ENCODE measurements at regions not wholly inside any gene's neighbourhood (a gene's known extent, or its start where the extent isn't known, plus 50 kb on each side); places are given as distances from the start of the nearest gene placed in this dataset.
"Not testable (repeated sequence)": the region's sequence is repeated elsewhere in the genome, so short reads cannot be mapped to it uniquely, and the experiment has no call there.

DNA sequence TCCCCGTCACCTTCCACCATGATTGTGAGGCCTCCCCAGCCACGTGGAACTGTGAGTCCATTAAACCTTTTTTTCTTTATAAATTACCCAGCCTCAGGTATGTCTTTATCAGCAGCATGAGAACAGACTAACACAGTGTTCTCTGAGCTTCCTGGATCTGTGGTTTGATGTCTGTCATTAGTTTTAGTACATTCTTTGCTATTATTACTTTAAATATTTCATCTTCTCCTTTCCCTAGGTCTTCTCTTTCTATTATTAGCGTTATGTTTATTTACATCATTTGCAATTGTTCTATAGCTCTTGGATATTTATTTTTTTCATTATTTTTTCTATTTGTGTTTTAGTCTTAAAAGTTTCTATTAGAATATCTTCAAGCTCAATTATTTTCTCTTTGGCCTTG lies 1293.4 kb downstream of the GATA3 start:
- not testable (repeated sequence) for DNase-seq (ENCODE audit: low read depth, low spot score)

DNA sequence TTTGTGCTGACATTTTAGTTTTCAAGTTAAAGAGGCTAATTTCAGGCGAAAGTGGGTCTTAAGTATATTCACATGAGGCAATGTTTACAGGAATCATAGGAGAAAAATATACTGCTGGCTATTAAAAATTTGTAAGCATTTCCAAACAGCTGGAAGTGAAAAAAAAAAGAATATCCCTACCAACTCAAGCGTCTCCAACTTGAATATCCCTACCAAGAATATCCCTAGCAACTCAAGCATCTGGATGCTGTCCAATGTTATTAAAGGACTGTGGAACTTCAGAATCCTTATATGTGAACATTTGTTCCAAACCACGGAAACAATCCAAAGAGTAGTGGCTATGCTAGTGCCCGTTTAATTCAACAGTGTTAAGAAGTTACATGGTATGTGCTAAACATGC lies 1303.0 kb downstream of the GATA3 start:
- DNase-seq (ENCODE audit: low read depth, low spot score): no peak

DNA sequence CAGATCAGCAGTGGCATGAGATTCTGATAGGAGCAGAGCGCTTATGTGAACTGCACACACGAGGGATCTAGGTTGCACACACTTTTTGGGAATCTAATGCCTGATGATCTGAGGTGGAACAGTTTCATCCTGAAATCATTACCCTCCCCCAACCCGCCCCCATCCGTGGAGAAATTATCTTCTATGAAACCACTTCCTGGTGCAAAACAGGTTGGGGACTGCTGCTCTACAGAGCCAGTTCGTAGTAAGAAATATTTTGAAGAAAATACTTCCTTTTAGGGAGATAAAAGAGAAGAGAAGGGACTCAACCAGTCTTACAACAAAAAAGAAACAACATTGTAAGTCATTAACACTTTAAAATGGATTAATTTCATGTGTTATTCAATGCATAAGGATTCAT lies 1308.2 kb downstream of the GATA3 start:
- no peak for DNase-seq (ENCODE audit: low read depth, low spot score)

DNA sequence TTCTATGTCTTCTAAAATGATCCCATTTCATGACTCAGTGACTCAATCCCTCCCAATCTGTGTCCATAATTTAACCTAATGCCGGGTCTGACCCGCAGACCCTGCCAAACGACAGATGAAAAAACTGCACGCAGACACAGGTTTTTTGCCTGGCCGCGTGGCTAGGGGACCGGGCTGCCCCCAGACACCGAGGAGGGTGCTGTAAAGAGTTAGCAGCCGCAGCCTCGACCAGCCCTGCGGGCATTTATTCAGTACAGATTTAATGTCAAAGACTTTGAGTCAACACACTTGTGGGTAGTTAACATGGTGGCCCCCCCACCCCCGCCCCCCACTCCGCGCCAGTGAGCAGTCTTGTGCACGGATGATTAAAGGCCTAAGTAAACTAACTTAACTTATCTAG lies 1324.7 kb downstream of the GATA3 start:
- DNase-seq (ENCODE audit: low read depth, low spot score): no peak

DNA sequence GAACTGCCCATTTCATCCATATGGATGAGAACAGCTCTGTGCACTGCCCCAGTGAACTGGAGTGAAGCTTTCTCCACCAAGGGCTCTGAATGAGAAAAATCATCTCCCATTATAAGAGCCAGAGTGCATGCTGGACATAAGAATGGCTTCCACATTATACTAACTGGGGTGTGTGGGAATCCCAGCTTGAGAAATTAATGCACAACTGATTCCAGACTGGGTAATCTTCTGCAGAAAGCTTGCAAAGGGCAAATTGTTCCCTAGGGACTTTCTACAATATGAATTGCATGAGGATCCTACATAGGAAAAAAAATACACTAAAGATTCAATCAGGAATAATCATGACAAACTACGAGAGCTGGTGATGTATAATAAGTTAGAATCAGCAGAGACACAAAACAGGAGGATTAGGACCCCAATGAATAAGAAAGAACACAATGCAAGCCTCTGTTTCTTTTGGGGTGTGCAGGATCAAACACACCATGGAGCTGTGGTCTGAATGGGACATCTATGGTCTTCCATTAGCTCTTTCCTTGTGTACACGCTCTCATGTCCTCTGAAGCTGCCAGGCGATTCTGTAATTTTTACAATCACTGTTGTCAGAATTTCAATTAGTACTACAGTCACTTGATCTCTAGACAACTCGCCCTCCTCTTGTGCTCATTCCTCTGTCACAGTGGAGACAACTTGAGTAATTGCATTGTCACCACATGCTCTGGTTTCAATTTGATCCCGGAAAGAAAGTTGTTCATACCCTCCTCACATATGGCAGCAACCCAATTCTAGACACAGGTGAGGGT lies 1327.4 kb downstream of the GATA3 start:
- no peak for DNase-seq (ENCODE audit: low read depth, low spot score)

DNA sequence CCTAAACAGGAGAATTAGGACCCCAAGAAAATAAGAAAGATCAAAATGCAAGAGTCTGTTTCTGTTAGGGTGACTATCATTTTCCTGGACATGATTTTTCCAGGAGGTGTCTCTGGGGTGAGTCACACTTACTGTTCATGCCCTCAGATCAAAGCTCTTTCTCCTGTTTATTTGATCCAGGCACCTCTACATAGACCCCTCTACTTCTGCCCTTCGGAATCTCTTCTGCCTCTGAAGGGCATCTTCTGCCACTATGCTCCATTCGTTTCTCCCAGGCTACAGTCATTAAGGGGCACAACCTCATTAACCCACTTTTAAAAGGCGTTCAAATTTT lies 1328.0 kb downstream of the GATA3 start:
- DNase-seq (ENCODE audit: low read depth, low spot score): no peak

DNA sequence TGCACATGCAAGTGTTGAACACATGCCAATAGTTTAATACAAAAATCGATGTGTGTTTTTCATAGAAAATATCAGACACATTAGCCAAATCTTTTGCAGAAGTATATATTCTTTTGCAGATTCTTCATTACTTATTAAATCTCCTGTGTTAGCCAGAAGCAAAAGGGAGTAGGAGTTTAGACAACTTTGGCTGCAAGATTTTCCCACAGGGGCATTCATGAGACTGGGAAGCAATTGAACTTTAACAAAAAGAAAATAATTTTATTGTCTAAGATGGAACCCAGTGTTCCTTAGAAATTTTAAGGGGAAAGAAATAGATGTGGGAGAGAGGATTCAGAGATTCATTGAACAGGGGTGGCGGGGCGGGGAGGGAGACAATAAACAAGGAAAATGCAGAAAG lies 1336.0 kb downstream of the GATA3 start:
- DNase-seq (ENCODE audit: low read depth, low spot score): no peak

DNA sequence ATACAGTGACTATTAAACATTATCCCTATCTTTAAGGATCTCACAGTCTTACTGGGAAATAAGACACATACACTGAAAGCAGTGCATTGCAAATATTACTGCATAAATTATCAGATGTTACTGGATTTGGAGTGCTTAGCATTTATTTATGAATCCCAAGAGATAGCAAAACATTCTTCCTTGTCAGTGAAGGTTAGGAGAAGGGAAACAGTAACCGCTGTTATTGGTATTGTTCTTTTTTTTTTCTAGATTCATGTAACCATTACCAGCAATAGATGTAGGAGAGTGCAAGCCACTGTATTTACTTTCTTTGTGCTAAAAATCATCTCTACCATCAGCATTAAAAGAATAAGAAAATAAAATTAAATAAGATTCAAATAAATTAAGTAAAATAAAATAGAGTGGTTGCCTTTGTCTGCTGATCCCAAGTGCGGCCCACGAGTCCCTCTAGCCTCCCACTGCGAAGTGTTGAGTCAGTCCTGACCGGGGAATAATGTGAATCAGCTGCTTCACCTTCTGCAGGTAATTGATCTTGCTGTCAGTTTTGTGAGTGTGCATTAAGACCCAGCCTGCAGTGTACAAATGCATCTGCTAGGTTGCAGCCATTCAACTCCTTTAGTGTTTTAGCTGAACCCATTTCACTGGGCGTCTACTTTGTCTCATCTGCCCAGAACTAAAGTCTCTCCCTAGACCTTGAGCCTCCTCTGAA lies 1344.9 kb downstream of the GATA3 start:
- DNase-seq (ENCODE audit: low read depth, low spot score): no peak

DNA sequence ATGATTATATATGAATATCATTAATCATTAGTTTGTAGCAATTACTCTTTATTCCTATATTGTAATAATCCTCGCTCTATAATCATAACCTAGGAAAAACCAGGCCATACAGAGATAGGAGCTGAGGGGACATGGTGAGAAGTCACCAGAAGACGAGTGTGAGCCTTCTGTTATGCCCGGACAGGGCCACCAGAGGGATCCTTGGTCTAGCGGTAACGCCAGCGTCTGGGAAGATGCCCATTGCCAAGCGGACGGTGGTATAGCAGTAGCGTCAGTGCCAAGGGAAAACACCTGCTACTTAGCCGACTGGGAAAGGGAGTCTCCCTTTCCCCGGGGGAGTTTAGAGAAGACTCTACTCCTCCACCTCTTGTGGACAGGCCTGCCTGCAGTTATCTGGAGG lies 1347.6 kb downstream of the GATA3 start:
- DNase-seq (ENCODE audit: low read depth, low spot score): not testable (repeated sequence)

DNA sequence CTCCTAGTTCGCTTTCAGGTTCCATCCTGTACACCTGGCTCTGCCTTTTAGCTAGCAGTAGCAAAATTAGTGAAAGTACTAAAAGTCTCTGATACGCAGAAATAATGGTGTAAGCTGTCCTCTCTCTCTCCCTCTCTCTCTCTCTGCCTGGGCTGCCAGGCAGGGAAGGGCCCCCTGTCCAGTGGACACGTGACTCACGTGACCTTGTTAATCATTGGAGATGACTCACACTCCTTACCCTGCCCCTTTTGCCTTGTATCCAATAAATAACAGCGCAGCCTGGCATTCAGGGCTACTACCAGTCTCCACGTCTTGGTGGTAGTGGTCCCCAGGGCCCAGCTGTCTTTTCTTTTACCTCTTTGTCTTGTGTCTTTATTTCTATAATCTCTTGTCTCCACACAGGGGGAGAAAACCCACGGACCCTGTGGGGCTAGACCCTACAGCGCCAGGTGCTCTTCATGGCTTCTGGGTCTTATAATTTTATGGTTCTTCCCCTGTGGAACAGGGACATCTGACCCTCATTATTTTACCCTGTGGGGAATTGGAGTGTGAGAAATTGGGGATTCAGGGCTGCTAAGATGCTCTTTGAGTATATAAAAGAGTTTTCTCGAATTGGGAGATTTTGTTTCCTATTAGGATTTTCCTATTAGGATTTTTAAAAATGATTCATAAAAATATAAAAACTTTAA lies 1348.2 kb downstream of the GATA3 start:
- DNase-seq (ENCODE audit: low read depth, low spot score): not testable (repeated sequence)

DNA sequence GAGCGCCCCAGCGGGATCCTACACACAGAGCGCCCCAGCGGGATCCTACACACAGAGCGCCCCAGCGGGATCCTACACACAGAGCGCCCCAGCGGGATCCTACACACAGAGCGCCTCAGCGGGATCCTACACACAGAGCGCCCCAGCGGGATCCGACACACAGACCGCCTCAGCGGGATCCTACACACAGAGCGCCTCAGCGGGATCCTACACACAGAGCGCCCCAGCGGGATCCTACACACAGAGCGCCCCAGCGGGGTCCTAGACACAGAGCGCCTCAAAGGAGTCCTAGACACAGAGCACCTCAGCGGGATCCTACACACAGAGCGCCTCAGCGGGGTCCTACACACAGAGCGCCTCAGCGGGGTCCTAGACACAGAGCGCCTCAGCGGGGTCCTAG lies 1352.7 kb downstream of the GATA3 start:
- DNase-seq (ENCODE audit: low read depth, low spot score): not testable (repeated sequence)

DNA sequence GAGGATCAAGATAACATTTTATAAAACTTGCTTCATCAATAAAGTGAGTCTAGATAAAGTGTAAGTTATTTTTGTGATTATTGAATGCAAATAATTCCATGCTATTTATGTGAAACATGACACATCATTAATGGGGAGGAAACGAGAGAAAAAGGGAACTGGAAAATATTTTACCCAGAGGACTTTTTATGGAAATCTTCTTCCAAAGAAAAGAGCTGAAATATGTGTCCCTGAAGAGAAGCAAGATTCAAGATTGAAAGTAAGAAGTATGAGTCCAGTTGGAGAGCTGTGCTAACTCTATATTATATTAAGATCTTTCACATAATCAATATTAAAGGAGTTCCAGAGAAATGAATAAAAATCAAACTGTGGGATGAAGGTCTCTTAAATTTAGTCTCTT lies 1361.8 kb downstream of the GATA3 start:
- no peak for DNase-seq (ENCODE audit: low read depth, low spot score)

DNA sequence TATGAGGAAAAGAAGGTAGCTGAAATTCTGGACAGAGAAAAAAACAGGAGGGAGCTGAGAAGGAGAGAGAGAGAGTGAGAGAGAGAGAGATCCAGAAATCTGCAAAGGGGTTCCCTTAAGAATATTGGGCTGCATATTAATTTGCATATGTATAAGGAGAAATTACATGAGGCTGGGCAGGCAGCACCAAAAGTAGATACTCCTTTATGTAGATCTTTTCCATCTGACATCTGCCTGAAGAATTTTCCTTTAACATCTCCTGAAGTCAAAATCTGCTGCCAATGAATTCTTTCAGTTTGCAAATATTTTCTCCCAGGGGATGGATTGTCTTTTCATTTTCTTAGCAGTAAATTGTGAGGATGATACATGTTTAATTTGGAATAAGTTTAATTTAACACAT lies 1365.3 kb downstream of the GATA3 start:
- no peak for DNase-seq (ENCODE audit: low read depth, low spot score)

DNA sequence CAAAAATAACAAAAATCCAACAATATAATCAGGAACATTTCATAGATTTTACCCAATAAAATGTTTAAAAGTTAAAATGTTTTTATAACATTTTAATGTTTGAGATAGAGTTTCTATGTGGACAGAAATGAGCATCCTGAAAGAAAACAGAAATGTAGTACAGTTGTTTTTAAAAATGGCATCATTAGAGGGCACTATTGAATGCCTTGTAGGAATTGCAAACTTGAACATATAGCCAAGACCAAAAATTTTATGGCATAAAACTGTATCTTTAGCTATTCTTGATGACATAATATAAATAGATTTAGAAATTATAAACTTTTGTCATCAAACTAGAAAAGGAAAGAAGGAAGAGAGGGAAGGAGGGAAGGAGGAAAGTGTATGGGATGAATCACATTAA lies 1372.7 kb downstream of the GATA3 start:
- no peak for DNase-seq (ENCODE audit: low read depth, low spot score)

DNA sequence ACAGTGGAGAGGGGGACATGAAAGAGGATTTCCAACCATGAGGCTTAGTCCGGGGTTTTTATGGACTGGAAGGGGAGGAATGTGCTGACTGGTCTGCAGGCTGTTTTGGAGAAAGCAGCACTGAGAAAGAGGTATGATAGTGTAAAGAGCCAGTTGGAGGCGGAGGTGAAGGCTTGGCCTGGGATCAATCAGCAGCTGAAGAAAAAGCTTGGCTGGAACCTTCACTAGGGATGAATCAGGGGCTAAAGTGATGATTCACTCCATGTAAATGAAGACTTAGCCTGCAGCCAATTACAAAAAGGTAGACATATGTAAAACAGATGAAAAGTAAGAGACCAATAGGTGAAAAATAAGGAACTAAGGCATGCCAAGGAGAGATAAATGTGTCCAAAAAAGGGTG lies 1382.6 kb downstream of the GATA3 start:
- DNase-seq (ENCODE audit: low read depth, low spot score): no peak

DNA sequence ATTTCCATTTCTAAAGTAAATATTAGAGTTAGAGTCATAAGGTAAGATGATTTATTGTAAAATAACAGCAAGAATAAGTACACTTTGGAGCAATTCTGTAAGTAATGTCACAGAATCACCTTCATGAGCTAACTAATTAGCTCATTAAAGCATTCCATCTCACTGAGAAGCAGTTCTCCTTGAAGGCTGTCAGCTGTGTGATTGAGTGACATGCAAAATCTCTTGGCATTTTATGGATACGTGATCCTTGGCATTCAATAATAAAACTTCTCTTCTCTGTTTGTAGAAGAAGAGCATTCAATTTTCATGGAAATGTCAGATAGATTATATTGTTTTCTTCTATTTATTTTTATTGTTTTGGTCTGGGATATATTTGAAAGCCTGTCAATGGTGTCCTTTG lies 1389.3 kb downstream of the GATA3 start:
- no peak for DNase-seq (ENCODE audit: low read depth, low spot score)

DNA sequence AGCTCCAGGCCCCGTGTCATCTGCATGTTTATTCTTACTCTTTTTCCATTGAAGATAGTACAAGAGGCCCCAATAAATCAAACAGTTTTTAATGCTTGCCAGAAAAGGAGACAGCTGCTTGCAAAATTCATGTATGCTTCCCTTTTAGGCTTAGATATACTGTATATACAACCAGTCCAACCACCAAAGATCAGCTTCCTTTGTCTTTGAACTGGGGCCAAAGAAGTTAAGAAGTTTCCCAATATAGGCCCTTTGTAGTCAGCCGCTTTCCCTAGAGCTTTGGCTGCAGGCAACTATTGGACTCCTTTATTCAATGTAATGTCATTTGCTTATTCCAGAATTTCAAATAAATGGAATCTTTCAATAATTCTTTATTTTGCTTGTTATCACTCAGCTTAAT lies 1395.0 kb downstream of the GATA3 start:
- no peak for DNase-seq (ENCODE audit: low read depth, low spot score)

DNA sequence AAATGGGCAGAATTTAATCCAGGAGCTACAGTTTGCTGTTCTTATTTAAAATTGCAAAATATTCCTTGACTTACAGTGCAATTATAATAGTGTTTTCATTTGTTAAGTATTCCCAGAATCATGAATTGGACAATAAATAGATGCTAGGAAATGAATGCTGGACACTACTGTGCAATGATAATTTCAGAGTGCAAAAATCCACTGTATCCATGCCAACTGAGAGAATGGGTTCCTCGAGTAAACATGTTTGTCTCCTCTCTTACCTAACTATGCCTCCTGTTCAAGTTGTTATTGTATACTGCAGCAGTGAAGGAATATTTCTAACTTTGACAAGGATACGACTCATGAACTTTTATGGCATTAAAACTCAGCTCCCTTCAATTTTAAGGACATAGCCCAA lies 1396.3 kb downstream of the GATA3 start:
- DNase-seq (ENCODE audit: low read depth, low spot score): no peak

DNA sequence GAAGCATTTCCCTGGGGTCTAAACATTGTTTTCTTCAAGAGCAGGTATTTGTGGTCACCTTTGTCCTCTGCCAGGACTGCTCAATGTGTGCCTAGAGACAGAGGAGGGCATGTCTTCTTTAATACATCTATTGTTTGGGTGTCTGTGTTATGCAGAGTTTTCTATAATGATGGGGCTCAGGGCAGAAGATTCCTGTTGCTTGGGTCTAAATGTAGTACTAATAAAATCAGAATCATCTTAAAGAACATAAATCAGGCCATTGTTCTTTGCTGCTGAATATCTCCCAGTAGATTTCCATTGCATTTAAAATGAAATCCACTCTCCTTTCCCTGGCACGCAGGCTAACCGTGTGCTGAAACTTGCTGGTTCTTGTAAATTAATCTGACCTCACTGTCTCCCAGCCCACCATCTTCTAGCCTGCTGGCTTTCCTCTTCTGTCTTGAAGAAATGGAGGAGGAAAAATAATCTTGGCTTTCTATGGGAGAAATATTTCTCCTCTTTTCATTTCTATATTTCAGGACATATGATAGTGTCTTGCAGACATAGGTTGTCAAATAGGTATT lies 1396.8 kb downstream of the GATA3 start:
- no peak for DNase-seq (ENCODE audit: low read depth, low spot score)

DNA sequence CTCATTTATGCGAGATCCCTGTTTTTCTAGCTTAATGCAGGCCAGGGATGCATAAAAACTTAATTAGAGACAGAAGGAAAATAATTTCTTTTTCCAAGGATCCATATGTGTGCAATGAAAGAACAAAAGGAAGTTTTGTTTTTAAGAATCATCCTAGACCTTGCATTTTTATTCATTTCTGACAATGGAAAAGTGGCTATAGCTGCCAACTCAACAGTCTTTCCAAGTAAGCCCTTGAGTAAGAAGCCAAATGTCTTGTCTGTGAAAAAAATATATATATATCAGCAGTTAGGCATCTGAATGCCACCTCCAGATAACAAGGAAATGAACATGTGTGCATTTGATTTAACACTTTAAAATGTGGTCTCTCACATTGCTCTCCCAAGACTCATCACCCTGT lies 1397.6 kb downstream of the GATA3 start:
- DNase-seq (ENCODE audit: low read depth, low spot score): no peak

DNA sequence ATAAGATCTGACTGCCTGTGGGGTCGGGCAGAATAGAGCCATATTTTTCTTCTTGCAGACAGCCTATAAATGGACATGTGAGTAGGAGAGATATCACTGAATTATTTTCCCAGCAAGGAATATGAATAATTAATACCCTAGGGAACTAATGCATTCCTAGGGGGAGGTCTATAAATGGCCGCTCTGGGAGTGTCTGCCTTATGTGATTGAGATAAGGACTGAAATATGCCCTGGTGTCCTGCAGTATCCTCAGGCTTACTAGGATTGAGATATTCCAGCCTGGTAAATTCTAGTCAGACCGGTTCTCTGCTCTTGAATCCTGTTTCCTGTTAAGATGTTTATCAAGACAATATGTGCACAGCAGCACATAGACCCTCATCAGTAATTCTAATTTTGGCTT lies 1399.4 kb downstream of the GATA3 start:
- DNase-seq (ENCODE audit: low read depth, low spot score): not testable (repeated sequence)

DNA sequence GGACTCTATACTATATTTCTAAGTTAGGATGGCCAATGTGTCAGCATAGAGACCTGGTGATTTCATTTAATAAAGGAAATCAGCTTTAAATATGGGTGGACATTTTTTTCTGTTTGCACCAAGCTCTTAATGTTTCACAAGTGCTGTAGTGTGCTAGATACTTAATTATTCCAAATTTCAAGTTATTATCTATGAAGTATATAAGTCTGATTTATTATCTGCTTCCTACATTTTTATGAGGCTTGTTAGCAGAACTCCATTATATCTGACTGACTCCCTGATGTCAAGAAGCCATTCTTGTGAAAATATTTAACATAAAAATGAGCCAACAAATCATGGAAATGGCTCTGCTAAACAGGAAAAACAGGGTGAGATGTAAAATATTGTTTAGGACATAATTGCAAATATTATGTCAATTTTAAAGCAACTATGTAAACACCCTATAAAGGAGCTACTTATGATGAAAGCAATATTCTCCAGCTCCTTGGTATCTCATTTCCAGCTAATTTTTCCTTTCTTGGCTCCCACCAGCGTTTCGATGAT lies 1415.2 kb downstream of the GATA3 start:
- no peak for DNase-seq (ENCODE audit: low read depth, low spot score)

Data from iPS DF 19.7 (cell line).